Dermis microvascular lymphatic vessel endothelial cell (primary cell): ENCODE measurements at regions not wholly inside any gene's neighbourhood (a gene's known extent, or its start where the extent isn't known, plus 50 kb on each side); places are given as distances from the start of the nearest gene placed in this dataset.

Experiments used
- DNase-seq, 2 donors: peaks; one replicate each; pipeline versions ENCODE4 v3.0.0 to v3.0.0-alpha.2; 2010; ENCODE audit warnings: low read depth in 2 of 2

- DNase-seq, result no peak
Measured at GRCh38 chr17:56648321-56648720, 54.8 kb downstream of the NOG start.

DNA sequence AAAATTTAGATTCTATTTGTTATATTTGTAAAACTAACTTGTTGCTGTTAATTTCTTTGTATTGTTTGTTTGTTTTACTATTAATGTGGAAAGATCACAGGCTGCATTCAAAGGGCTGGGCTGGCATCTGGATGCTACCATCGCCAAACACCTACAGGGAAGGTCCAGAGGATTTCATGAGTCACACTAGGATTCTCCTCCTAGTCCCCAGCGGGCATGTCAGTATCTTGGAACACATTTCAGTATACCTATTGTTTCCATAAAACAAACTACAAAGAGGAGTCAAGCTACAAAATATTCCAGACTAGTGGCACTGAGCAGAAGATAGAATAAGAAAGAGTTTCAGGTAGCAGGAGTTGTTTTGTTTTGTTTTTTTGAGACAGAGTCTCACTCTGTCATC, 55.3 kb downstream of the NOG start:
- no peak for DNase-seq

GRCh38 chr17:56652628-56653027, 59.1 kb downstream of the NOG start:
- no peak for DNase-seq

GRCh38 chr17:56653877-56654276, 60.4 kb downstream of the NOG start:
- DNase-seq, result peak in 1 of 2 donors; percentile 46

DNA sequence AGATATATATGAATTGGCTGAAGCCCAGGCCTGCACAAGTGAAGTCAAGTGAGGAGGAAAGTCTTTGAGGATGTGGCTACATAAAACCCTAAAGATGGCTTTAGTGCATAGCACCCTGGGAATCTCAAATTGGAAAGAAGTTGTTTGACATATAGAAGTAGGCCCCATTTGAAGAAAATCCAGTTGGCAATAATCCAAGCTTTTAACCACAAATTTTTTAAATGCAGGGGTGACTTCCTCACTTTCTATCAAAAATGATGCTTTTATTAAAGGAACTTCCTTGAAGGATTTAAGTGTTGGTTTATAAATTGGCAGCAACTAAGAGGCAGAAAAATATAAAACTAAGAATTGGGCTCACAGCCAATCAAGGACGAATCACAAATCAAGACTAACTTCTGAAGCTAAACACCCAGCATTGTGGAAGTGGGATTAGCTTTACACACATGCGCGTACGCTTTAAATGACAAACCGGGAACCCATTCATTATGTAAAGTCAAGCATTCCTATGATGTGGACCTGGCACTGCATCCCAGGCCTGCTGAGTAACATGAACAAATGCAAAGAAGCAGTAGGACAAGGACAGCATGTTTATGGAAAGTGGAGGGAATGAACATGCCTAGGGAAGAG, 63.3 kb downstream of the NOG start:
- no peak for DNase-seq

DNA sequence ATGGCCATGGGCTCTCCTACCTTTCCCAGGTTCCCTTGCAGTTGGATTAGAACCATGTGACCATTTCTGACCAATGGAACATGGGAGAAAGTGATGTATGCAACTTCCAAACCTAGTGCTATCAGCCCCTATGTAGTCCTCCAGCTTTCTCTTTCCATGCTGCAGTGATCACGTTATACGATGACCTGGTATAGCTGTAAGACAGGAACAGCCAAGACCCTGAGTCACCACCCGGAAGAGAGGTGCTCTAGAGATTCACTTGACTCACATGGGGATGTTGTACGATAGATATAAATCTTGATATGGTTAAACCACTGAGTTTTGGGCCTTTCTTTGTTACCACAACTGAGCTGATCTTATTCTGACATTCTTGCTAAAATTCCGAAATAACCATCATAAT, 65.1 kb downstream of the NOG start:
- no peak for DNase-seq

GRCh38 chr17:56659622-56660021, 66.1 kb downstream of the NOG start:
- no peak for DNase-seq

DNA sequence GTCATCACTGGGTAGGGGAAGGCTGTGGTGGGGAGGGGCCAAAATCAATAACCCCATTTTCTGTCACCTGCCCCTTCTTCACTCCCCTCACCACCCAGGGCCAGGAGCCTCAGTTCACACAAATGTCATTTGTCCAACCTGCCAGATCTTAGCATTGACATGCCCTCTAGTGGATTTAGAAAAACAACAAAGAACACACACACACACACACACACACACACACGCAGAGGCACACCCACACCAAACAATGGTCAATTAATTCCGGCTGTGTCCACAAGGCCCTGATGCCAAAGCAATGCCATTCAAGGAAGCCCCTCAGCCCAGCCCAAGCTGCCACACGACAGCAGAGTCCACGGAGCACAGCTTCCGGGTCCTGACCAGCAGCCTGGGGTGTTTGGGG, 68.4 kb downstream of the NOG start:
- DNase-seq, result no peak

GRCh38 chr17:56665864-56666263, 72.4 kb downstream of the NOG start:
- DNase-seq, result no peak

- DNase-seq, result no peak
Measured at GRCh38 chr17:56667925-56668458, 74.5 kb downstream of the NOG start.

GRCh38 chr17:56672195-56672594, 78.7 kb downstream of the NOG start:
- no peak for DNase-seq

- no peak for DNase-seq
Measured at GRCh38 chr17:56674401-56674925, 81.0 kb downstream of the NOG start.

DNA sequence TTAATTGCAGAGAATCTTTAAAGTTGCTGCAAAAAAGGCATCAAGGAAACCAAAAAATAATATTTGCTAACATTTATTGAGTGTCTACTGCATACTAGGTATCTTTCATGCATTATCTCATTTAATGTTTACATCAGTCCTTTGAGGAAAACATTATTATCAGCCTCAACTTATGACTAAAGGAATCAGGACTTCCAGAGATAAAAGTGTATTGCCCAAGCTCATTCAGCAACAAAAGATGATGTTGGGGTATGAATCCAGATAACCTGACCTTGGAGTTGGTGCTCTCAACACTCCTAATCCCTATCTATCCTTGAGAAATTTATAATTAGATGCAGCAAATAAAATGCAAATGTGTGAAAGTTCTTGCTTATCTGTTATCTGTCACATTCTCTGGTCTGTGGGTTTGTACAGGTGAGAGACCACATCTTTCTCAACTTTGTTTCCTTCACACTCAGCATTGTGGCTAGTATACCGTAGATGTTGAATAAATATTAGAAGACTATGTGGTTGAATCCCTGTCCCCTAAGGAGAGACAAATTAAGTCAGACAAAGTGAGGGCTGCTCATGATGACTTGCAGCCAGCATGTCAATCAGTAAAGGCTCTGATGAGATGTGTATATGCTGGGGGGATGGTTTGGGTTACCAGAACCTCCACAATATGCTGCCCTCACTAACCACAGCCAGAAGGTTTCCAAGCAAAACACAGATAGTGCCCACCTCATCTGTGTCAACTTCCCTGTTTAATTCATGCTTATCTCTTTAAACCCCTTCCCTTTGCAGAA, 82.6 kb downstream of the NOG start:
- no peak for DNase-seq

DNA sequence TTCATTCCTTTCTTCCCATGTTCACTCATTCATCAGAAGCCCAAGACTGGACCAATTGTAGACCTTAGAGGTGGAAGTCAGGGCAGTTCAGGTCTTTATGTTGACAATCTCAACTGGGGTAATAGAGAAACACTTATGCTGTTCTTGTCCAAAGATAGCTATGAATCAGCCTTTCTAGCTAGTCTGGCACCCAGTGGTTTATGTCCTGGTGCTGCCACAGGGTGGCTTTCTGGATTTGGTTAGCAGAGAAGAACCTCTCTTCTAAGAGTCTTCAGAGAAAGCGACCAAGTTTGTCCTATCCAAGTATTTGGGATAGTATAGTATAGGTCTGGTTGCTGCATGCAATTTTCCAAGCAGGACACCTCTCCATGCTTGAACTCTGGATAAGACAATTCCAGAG, 83.3 kb downstream of the NOG start:
- DNase-seq, result no peak

DNA sequence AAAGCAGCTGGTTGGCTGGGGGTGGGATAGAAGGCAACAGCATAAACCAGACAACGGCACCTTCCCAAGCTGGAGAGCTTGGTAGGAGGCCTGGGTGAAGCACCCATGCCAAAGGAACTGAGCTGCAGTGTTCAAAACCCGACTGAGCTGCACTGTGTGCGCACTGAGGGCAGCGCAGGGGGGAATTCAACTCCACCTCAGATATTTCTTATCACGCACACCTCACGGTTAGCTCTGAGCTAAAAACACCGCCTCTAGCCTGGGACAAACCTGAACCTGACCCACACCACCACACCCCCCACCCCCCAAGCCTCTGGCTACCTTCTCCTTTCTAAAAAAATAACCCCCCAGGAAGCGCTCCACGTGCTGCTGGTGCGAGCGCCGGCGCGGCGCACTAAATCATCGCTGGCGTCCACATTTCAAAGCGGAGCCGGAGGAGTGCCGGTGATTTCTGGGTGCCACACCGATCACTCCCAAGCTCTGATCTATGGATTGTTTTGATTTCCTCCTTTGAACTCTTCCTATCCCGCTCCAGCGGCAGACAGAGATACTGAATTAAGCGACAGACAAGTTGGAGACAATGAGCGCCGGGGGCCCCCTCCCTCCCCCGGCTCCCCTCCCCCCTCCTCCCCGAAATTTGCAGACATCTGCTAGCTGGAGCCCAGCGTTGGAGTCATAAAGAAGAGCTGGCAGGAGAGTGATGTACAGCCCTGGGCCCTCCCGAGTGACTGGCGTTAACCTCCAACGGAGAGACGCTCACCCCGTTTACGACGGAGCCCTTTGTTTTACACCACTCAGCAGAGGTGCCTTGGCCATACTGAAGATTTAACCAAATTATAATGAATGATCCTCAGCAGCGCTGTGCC, 85.0 kb downstream of the NOG start:
- DNase-seq, result peak in 1 of 2 donors; percentile 7

- peak; percentile 6 to 54 for DNase-seq
Measured at GRCh38 chr17:56679115-56679776, 85.7 kb downstream of the NOG start.

- no peak for DNase-seq
Measured at GRCh38 chr17:56679777-56680422, 86.4 kb downstream of the NOG start.

DNA sequence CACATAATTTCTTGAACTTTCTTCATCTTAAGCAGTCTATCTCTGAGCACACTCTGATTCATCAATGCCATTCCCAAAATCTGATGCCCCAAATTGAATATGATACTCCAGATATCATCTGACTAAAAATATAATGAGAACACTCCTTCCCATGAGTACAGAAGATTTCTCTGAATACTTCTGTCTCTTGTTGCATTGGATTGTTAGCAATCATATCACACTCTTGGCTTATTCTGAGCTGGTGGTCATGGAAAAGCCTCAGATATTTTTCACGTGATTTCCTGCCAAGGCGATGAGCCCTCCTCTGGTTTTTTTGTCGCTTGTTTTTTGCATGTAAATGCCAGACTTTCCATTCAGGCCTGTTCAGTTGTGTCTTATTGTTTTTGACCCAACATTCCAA, 87.2 kb downstream of the NOG start:
- DNase-seq, result no peak

DNA sequence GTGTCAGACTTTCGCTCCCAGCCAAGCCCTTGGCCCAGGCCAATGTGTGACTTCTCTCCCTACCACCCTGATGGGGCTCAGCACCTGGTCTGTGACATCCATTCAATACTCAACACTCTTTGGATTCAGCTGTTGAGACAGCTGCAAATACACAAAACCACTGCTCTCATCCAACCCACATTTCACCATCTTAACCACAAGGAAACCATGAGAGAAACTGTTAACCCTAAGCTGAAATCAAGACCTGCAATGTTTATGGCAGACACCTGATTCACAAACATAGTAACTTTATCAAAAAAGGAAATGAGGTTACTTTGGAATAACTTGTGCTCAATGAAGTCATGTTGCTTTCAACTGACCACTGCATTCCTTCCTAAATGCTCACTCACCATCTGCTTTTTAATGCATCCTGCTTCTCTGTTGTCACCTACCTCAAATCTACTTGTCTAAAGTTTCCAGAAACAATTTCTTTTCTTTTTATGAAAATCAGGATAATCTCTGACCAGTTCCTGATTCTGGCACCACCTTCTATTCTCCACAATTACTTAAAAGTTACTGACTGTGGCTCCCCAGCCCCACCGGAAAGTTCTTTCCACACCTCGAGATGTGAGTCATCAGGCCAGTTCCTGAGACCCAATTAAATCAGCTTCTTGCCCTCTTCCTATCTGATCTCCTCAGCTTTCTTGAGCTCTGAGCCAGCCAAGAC, 88.2 kb downstream of the NOG start:
- peak in 1 of 2 donors; percentile 85 for DNase-seq

DNA sequence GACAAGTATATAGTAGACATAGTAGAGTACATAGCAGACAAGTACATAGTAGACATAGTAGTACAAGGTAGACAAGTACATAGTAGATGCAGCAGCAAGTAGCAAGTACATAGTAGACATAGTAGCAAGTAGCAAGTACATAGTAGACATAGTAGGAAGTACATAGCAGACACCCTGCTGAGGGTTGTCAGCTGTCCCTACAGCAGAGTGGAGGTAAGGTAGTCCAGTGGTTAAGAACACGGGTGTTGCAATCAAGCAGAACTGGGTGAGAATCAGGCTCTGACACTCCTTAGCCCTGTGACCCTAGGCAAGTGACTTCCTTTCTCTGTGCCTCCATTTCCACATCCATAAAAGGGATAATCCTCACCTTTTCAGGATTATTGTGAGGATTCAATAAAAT, 94.7 kb downstream of the NOG start:
- no peak for DNase-seq
